HCT116 (cell line): ENCODE measurements at regions not wholly inside any gene's neighbourhood (a gene's known extent, or its start where the extent isn't known, plus 50 kb on each side); places are given as distances from the start of the nearest gene placed in this dataset.

ENCODE experiments used
- ATAC-seq: fragments of 200-7000 bp; cut with Tn5 transposase; 2 replicates; pipeline ENCODE4 v1.9.1; 2020; ENCODE audit warnings: mild to moderate bottlenecking, moderate library complexity
- BruUV-seq: library from RNA; stranded (reverse); fragments of 400-500 nt; replicated peaks from 2 replicates; lab custom pipeline; 2021; lab: Mats Ljungman, UMichigan
- CTCF ChIA-PET: fragments of 300-600 bp; sonication (Branson Sonifier 250); formaldehyde crosslinking; loops from one replicate; lab custom pipeline; 2021; ENCODE audit warnings: antibody characterized with exemption; lab: Charles Lee
- POLR2A ChIA-PET: fragments of 300-600, 350-600 bp; sonication (Branson Sonifier 250); formaldehyde crosslinking; loops from one replicate; lab custom pipeline; 2021; ENCODE audit warnings: antibody characterized with exemption; lab: Charles Lee
- RAD21 ChIA-PET, 2 experiments: fragments of 300-600 bp; sonication (Branson Sonifier 250); formaldehyde crosslinking; loops; one replicate each; lab custom pipeline; 2023; ENCODE audit warnings: low total read pairs in 2 of 2; ENCODE audit not compliant: uncharacterized antibody in 2 of 2, unreplicated experiment in 2 of 2, low non-redundant PET in 1 of 2; lab: Charles Lee
- DNase-seq: peaks from one replicate; pipeline ENCODE4 v3.0.0-alpha.2; 2010; ENCODE audit warnings: low read depth, low spot score
- H2AFZ ChIP-seq: fragments of 200-600 bp; shearing (Covaris generic), sonication (generic); 2 replicates; pipeline ENCODE4 v1.6.1; 2017; ENCODE audit warnings: low read depth, mixed run types, mixed read lengths, antibody characterized with exemption, low read length; ENCODE audit not compliant: poor library complexity, severe bottlenecking
- H3K27ac ChIP-seq: 2 replicates; pipeline ENCODE4 v1.5.1; 2012; ENCODE audit warnings: low read depth, low read length
- H3K27me3 ChIP-seq: fragments of 200-600 bp; sonication (generic); 2 replicates; pipeline ENCODE4 v1.6.1; 2016; ENCODE audit warnings: mixed run types, low read length, mixed read lengths; ENCODE audit not compliant: insufficient read depth
- H3K36me3 ChIP-seq, 2 experiments: fragments of 200-500 bp in 1 of 2; fragments of 200-600 bp in 1 of 2; sonication (Bioruptor generic) in 1 of 2; sonication (generic) in 1 of 2; 2 replicates each; pipeline versions ENCODE4 v1.5.1 to v1.6.1; 2014 to 2016; ENCODE audit warnings: low read length in 2 of 2, inconsistent platforms in 1 of 2, mixed read lengths in 1 of 2, mixed run types in 1 of 2; ENCODE audit not compliant: insufficient read depth in 2 of 2, control insufficient read depth in 1 of 2
- H3K4me1 ChIP-seq, 2 experiments: fragments of 200-600 bp in 1 of 2; sonication (generic) in 1 of 2; 2 replicates each; pipeline versions ENCODE4 v1.5.1 to v1.6.1; 2012 to 2017; ENCODE audit warnings: low read length in 2 of 2, inconsistent platforms in 1 of 2, mild to moderate bottlenecking in 1 of 2, mixed read lengths in 1 of 2, mixed run types in 1 of 2, moderate library complexity in 1 of 2; ENCODE audit not compliant: insufficient read depth in 2 of 2, control insufficient read depth in 1 of 2
- H3K4me2 ChIP-seq: fragments of 200-600 bp; sonication (generic); 2 replicates; pipeline ENCODE4 v1.6.1; 2017; ENCODE audit warnings: mixed run types, low read length, mixed read lengths
- H3K4me3 ChIP-seq, 2 experiments: fragments of 200-600 bp in 1 of 2; sonication (generic) in 1 of 2; replicated peaks in 1 of 2; 2 replicates each; pipeline ENCODE4 v1.5.1; 2011 to 2016; ENCODE audit warnings: low read length in 2 of 2, control low read depth in 1 of 2, low read depth in 1 of 2, mild to moderate bottlenecking in 1 of 2, mixed read lengths in 1 of 2, mixed run types in 1 of 2
- H3K79me2 ChIP-seq: fragments of 200-600 bp; sonication (generic); 2 replicates; pipeline ENCODE4 v1.6.1; 2017; ENCODE audit warnings: mild to moderate bottlenecking, mixed run types, low read length, moderate library complexity, mixed read lengths; ENCODE audit not compliant: insufficient read depth
- H3K9ac ChIP-seq: fragments of 200-600 bp; sonication (generic); 2 replicates; pipeline ENCODE4 v1.6.1; 2016; ENCODE audit warnings: low read length, mixed read lengths
- H3K9me2 ChIP-seq: fragments of 200-600 bp; sonication (generic), shearing (Covaris generic); 2 replicates; pipeline ENCODE4 v1.6.1; 2017; ENCODE audit warnings: mixed run types, mild to moderate bottlenecking, moderate library complexity; ENCODE audit not compliant: insufficient read depth
- H3K9me3 ChIP-seq, 2 experiments: fragments of 200-500 bp in 1 of 2; fragments of 200-600 bp in 1 of 2; sonication (Bioruptor generic) in 1 of 2; sonication (generic) in 1 of 2; 2 replicates each; pipeline ENCODE4 v1.6.1; 2014 to 2017; ENCODE audit warnings: low read length in 2 of 2, mixed read lengths in 2 of 2, inconsistent platforms in 1 of 2, low read depth in 1 of 2, mild to moderate bottlenecking in 1 of 2, mixed run types in 1 of 2, moderate library complexity in 1 of 2; ENCODE audit not compliant: control insufficient read depth in 1 of 2, insufficient read depth in 1 of 2
- H4K20me1 ChIP-seq: fragments of 200-600 bp; sonication (generic), shearing (Covaris generic); 2 replicates; pipeline ENCODE4 v1.6.1; 2017; ENCODE audit warnings: mixed run types, mild to moderate bottlenecking, moderate library complexity; ENCODE audit not compliant: insufficient read depth
- ATF3 ChIP-seq: IDR thresholded peaks from 2 replicates; pipeline ENCODE4 v1.6.1; 2012
- CBX3 ChIP-seq: IDR thresholded peaks from 2 replicates; pipeline ENCODE4 v1.6.1; 2012; ENCODE audit warnings: low read depth
- CEBPB ChIP-seq: IDR thresholded peaks from 2 replicates; pipeline ENCODE4 v1.6.1; 2012; ENCODE audit warnings: low read depth
- CTCF ChIP-seq, 3 experiments: fragments of 200-600 bp in 1 of 3; sonication (generic) in 1 of 3; IDR thresholded peaks in 2 of 3; conservative IDR thresholded peaks in 1 of 3; 2 replicates each; pipeline ENCODE4 v1.5.1; 2012 to 2017; ENCODE audit warnings: low read depth in 2 of 3, low read length in 2 of 3, antibody characterized with exemption in 1 of 3, borderline replicate concordance in 1 of 3, control low read depth in 1 of 3, mild to moderate bottlenecking in 1 of 3, mixed read lengths in 1 of 3, mixed run types in 1 of 3, moderate library complexity in 1 of 3; ENCODE audit not compliant: insufficient read depth in 1 of 3
- EGR1 ChIP-seq: IDR thresholded peaks from 2 replicates; pipeline ENCODE4 v1.6.1; 2012; ENCODE audit warnings: low read depth
- ELF1 ChIP-seq: IDR thresholded peaks from 2 replicates; pipeline ENCODE4 v1.6.1; 2012; ENCODE audit warnings: low read depth, borderline replicate concordance
- EZH2 ChIP-seq: fragments of 200-600 bp; sonication (generic); IDR thresholded peaks from 2 replicates; pipeline ENCODE4 v1.6.1; 2017; ENCODE audit warnings: antibody characterized with exemption, mixed run types
- EZH2phosphoT487 ChIP-seq: fragments of 200-600 bp; IDR thresholded peaks from 2 replicates; pipeline ENCODE4 v1.6.1; 2018; ENCODE audit warnings: antibody characterized with exemption, borderline replicate concordance
- FOSL1 ChIP-seq: IDR thresholded peaks from 2 replicates; pipeline ENCODE4 v1.6.1; 2012; ENCODE audit warnings: low read depth
- JUND ChIP-seq: IDR thresholded peaks from 2 replicates; pipeline ENCODE4 v1.6.1; 2012
- RAD21 ChIP-seq: IDR thresholded peaks from 2 replicates; pipeline ENCODE4 v1.6.1; 2012; ENCODE audit warnings: low read depth, mild to moderate bottlenecking
- REST ChIP-seq: IDR thresholded peaks from 2 replicates; pipeline ENCODE4 v1.6.1; 2012; ENCODE audit warnings: low read depth
- SIN3A ChIP-seq: IDR thresholded peaks from 2 replicates; pipeline ENCODE4 v1.6.1; 2012; ENCODE audit warnings: low read depth
- SP1 ChIP-seq: IDR thresholded peaks from 2 replicates; pipeline ENCODE4 v1.6.1; 2012; ENCODE audit warnings: low read depth
- SRF ChIP-seq: IDR thresholded peaks from 2 replicates; pipeline ENCODE4 v1.6.1; 2012; ENCODE audit warnings: low read depth
- TCF7L2 ChIP-seq: IDR thresholded peaks from 2 replicates; pipeline ENCODE4 v1.7.0; 2011; ENCODE audit warnings: borderline replicate concordance, inconsistent platforms; ENCODE audit not compliant: insufficient read depth, insufficient read length; ENCODE audit errors: extremely low read depth
- YY1 ChIP-seq: IDR thresholded peaks from 2 replicates; pipeline ENCODE4 v1.6.1; 2011; ENCODE audit warnings: low read length, low read depth, moderate library complexity, mild to moderate bottlenecking; ENCODE audit not compliant: insufficient replicate concordance; ENCODE audit errors: extremely low read depth
- ZBTB33 ChIP-seq: IDR thresholded peaks from 2 replicates; pipeline ENCODE4 v1.6.1; 2011; ENCODE audit warnings: mild to moderate bottlenecking, low read length, moderate library complexity; ENCODE audit not compliant: insufficient replicate concordance; ENCODE audit errors: extremely low read depth
- ZFX ChIP-seq: fragments of 450-650 bp; IDR thresholded peaks from 2 replicates; pipeline ENCODE4 v1.6.1; 2017
- ZNF274 ChIP-seq: fragments of 200-500 bp; sonication (Bioruptor generic); IDR thresholded peaks from 2 replicates; pipeline ENCODE4 v1.6.1; 2014; ENCODE audit warnings: mild to moderate bottlenecking, low read depth, low read length, inconsistent platforms
- intact Hi-C: fragments of 100-400 bp; cut with micrococcal nuclease; formaldehyde crosslinking; loops from 2 replicates; pipeline ENCODE4 v1.10.0; 2022

- BruUV-seq, result no TSS peak
- Histone ChIP-seq H3K36me3 (no peaks in the 10 kb centered on the region), H3K4me1 (no peaks in the 10 kb centered on the region), H3K9me2 (no peaks in the 10 kb centered on the region), H3K9ac (no peak overlapping the region), H3K4me2 (no peak overlapping the region), H3K79me2 (no peaks in the 10 kb centered on the region), H3K27ac (no peak overlapping the region), H3K27me3 (peaks cover 16% of the 10 kb centered on the region; the same call in 1 of the 2 replicates), H2AFZ (no peak overlapping the region), H4K20me1 (no peaks in the 10 kb centered on the region), H3K9me3 (no peaks in the 10 kb centered on the region), H3K4me3 (no peak overlapping the region)
- RAD21 ChIA-PET, result no interaction called here
- POLR2A ChIA-PET, result no interaction called here
- intact Hi-C loops, result loop anchor here (5.0 kb wide), 2 partner anchors 620 to 1115 kb away; no protein-coding TSS in a partner anchor
- no peak for TF ChIP-seq SIN3A
- TF ChIP-seq EGR1, result no peak
- TF ChIP-seq SP1, result no peak
- TF ChIP-seq ZFX, result no peak
- no peak for TF ChIP-seq TCF7L2
- TF ChIP-seq FOSL1, result no peak
- TF ChIP-seq RAD21, result no peak
- no peak for TF ChIP-seq ZNF274
- TF ChIP-seq CBX3, result no peak
- no peak for TF ChIP-seq SRF
- no peak for TF ChIP-seq REST
- TF ChIP-seq YY1, result no peak
- TF ChIP-seq JUND, result no peak
- TF ChIP-seq EZH2phosphoT487, result no peak
- TF ChIP-seq CEBPB, result no peak
- no peak for TF ChIP-seq ATF3
- no peak for TF ChIP-seq ZBTB33
- TF ChIP-seq CTCF (IDR thresholded peaks at IDR 0.05 in 2 of 3, conservative IDR thresholded peaks at IDR 0.05 in 1 of 3; ENCODE audit: borderline replicate concordance in 1 of 3, insufficient read depth in 1 of 3, low read depth in 2 of 3, low read length in 2 of 3), result no peak
- TF ChIP-seq ELF1, result no peak
- TF ChIP-seq EZH2, result no peak
- ATAC-seq (no peak), DNase-seq (no peak)
- CTCF ChIA-PET, result no interaction called here
Measured at GRCh38 chr20:24782301-24782700, 166.8 kb upstream of the CST7 start.
